ENCODE measurements at regions not wholly inside any gene's neighbourhood (a gene's known extent, or its start where the extent isn't known, plus 50 kb on each side); places are given as distances from the start of the nearest gene placed in this dataset.

DNA sequence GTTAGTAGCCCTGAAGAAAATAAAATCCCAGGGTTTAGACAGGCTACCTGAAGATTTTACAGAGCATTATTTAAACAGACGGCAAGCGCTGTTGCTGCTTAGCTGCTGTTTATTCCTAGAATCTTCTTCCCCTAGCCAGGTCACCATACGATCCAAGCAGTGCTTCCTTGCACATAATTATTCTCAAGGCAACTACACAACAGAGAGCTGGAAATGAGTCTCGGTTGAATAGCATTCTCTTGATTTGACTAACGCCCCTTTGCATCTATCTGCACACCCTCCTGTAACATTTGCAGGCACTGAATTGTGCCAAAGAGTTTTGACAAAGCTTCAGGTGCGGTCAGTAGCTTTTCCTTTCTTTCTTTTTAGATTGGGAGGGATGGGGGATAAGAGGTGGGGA is 564.4 kb downstream of the TBL1XR1 start:
- no peak overlapping the region for H4K5ac ChIP-seq (ENCODE audit: insufficient read length, low read depth, low read length)
- H3K79me1 ChIP-seq (ENCODE audit: insufficient read depth, low read depth, low read length, poor library complexity, severe bottlenecking): no peaks in the 10 kb centered on the region
- no peaks in the 10 kb centered on the region; the same call in 1 of the 2 replicates for H3K4me1 ChIP-seq (ENCODE audit: insufficient read depth, low read length)
- H3K18ac ChIP-seq (ENCODE audit: insufficient read length, low read depth, low read length): no peak overlapping the region
- H3K9me3 ChIP-seq (ENCODE audit: control insufficient read depth, low read depth, low read length): no peaks in the 10 kb centered on the region
- H3K56ac ChIP-seq (ENCODE audit: insufficient read length, low read depth, low read length): no peak overlapping the region
- no peak overlapping the region for H2BK120ac ChIP-seq (ENCODE audit: low read depth, low read length, poor library complexity, severe bottlenecking)
- H3K36me3 Mint-ChIP-seq (ENCODE audit: insufficient read depth in 1 of 3, low read depth in 3 of 3): no peaks in the 10 kb centered on the region
- H3K27me3 Mint-ChIP-seq (ENCODE audit: low read depth): no peaks in the 10 kb centered on the region
- no peaks in the 10 kb centered on the region for H3K79me2 ChIP-seq (ENCODE audit: insufficient read depth, low read length)
- no peak overlapping the region for H2AFZ ChIP-seq (ENCODE audit: low read length)
- H3K4me1 Mint-ChIP-seq: peaks cover 7 to 10% of the 10 kb centered on the region in 2 experiments
- no peak overlapping the region for H2BK5ac ChIP-seq (ENCODE audit: insufficient read length, low read length)
- no peak overlapping the region for H4K8ac ChIP-seq (replicated peaks; ENCODE audit: insufficient read length, low read depth, low read length)
- no peak overlapping the region for H3K27ac Mint-ChIP-seq
- no peak overlapping the region for H3K14ac ChIP-seq (ENCODE audit: insufficient read depth, low read length)
- H4K91ac ChIP-seq (ENCODE audit: insufficient read length, low read depth, low read length): no peak overlapping the region
- H3K23ac ChIP-seq (ENCODE audit: insufficient read length, low read depth, low read length): no peak overlapping the region
- H3K27ac ChIP-seq (ENCODE audit: insufficient read length, low read depth, low read length): no peak overlapping the region
- H4K20me1 ChIP-seq (ENCODE audit: control insufficient read depth, insufficient read depth, insufficient read length): no peaks in the 10 kb centered on the region
- H2BK15ac ChIP-seq (ENCODE audit: low read depth, low read length): no peak overlapping the region
- DNase-seq: no peak
- no peak overlapping the region for H3T11ph ChIP-seq (ENCODE audit: low read length)
- no peak overlapping the region for H2BK12ac ChIP-seq (ENCODE audit: insufficient read length, low read depth, low read length)
- TF ChIP-seq, protein P1, sequence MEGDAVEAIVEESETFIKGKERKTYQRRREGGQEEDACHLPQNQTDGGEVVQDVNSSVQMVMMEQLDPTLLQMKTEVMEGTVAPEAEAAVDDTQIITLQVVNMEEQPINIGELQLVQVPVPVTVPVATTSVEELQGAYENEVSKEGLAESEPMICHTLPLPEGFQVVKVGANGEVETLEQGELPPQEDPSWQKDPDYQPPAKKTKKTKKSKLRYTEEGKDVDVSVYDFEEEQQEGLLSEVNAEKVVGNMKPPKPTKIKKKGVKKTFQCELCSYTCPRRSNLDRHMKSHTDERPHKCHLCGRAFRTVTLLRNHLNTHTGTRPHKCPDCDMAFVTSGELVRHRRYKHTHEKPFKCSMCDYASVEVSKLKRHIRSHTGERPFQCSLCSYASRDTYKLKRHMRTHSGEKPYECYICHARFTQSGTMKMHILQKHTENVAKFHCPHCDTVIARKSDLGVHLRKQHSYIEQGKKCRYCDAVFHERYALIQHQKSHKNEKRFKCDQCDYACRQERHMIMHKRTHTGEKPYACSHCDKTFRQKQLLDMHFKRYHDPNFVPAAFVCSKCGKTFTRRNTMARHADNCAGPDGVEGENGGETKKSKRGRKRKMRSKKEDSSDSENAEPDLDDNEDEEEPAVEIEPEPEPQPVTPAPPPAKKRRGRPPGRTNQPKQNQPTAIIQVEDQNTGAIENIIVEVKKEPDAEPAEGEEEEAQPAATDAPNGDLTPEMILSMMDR (conservative IDR thresholded peaks at IDR 0.05): no peak
- no peaks in the 10 kb centered on the region for H3K27me3 ChIP-seq (ENCODE audit: insufficient read depth, low read length)
- H3K23me2 ChIP-seq (ENCODE audit: insufficient read length, low read depth, low read length, poor library complexity, severe bottlenecking): no peaks in the 10 kb centered on the region
- H3K4ac ChIP-seq (ENCODE audit: low read depth, low read length): no peak overlapping the region
- H2AK5ac ChIP-seq (ENCODE audit: insufficient read length, low read length): no peak overlapping the region
- no peak overlapping the region for H3K4me2 ChIP-seq (ENCODE audit: insufficient read depth, insufficient read length, low read length)
- H3K9me3 Mint-ChIP-seq: peaks cover 0 to 3% of the 10 kb centered on the region in 2 experiments; a peak in 1 of 5 replicates
- H3K9ac ChIP-seq (ENCODE audit: extremely low read depth, insufficient read length, low read length): no peak overlapping the region
- H2BK20ac ChIP-seq (ENCODE audit: low read depth, low read length, poor library complexity, severe bottlenecking): no peak overlapping the region
- no peak overlapping the region for H3K4me3 Mint-ChIP-seq
- WGBS (ENCODE audit: extremely low coverage, insufficient read length, low lambda C conversion rate): no CpG with 5 or more reads among the region's 6 CpGs

All from H9 (cell line).